SJSA1 (cell line): ENCODE measurements at regions not wholly inside any gene's neighbourhood (a gene's known extent, or its start where the extent isn't known, plus 50 kb on each side); places are given as distances from the start of the nearest gene placed in this dataset.
A peak's percentile ranks its signal among the peaks of the same experiment; 100 is the strongest.
"Not testable (repeated sequence)": the region's sequence is repeated elsewhere in the genome, so short reads cannot be mapped to it uniquely, and the experiment has no call there.

Source experiments
- DNase-seq, 2 experiments: peaks; one replicate each; pipeline ENCODE4 v3.0.0-alpha.2; 2015 to 2020; ENCODE audit warnings: low spot score in 2 of 2, low read depth in 1 of 2
- H3K27ac ChIP-seq: fragments of 250-450 bp; sonication (Bioruptor Pico); 2 replicates; pipeline ENCODE4 v1.5.1; 2020; ENCODE audit warnings: mild to moderate bottlenecking, moderate library complexity
- H3K27me3 ChIP-seq: fragments of 250-450 bp; sonication (Bioruptor Pico); replicated peaks from 2 replicates; pipeline ENCODE4 v1.5.1; 2020; ENCODE audit warnings: mild to moderate bottlenecking, moderate library complexity
- H3K36me3 ChIP-seq: fragments of 250-450 bp; sonication (Bioruptor Pico); 2 replicates; pipeline ENCODE4 v1.5.1; 2020; ENCODE audit warnings: mild to moderate bottlenecking
- H3K4me1 ChIP-seq: fragments of 250-450 bp; sonication (Bioruptor Pico); replicated peaks from 2 replicates; pipeline ENCODE4 v1.6.1; 2021; ENCODE audit warnings: mild to moderate bottlenecking
- H3K4me3 ChIP-seq: fragments of 250-450 bp; sonication (Bioruptor Pico); 2 replicates; pipeline ENCODE4 v1.5.1; 2020; ENCODE audit warnings: mild to moderate bottlenecking
- H3K9me3 ChIP-seq: fragments of 250-450 bp; sonication (Bioruptor Pico); replicated peaks from 2 replicates; pipeline ENCODE4 v1.5.1; 2020; ENCODE audit warnings: mild to moderate bottlenecking

- H3K36me3 ChIP-seq, result no peaks in the 10 kb centered on the region
- no peak overlapping the region for H3K4me3 ChIP-seq
- H3K9me3 ChIP-seq, result no peaks in the 10 kb centered on the region
- no peaks in the 10 kb centered on the region for H3K4me1 ChIP-seq
- no peak for DNase-seq
- peaks cover 2% of the 10 kb centered on the region; the same call in 1 of the 2 replicates for H3K27me3 ChIP-seq
- H3K27ac ChIP-seq, result no peak overlapping the region
Observed at GRCh38 chr10:127610816-127611215, 61.7 kb downstream of the NPS start.

- H3K4me3 ChIP-seq, result no peak overlapping the region
- H3K36me3 ChIP-seq, result no peaks in the 10 kb centered on the region
- no peak overlapping the region for H3K27ac ChIP-seq
- H3K9me3 ChIP-seq, result no peaks in the 10 kb centered on the region
- H3K27me3 ChIP-seq, result peaks cover 3% of the 10 kb centered on the region; the same call in 1 of the 2 replicates
- DNase-seq, result no peak
- no peaks in the 10 kb centered on the region for H3K4me1 ChIP-seq
Observed at GRCh38 chr10:127614484-127615017, 65.4 kb downstream of the NPS start.

GRCh38 chr10:127618797-127619196 is 69.7 kb downstream of the NPS start:
- Histone ChIP-seq H3K27me3 (peaks cover 3% of the 10 kb centered on the region; the same call in 1 of the 2 replicates), H3K9me3 (no peaks in the 10 kb centered on the region), H3K4me1 (no peaks in the 10 kb centered on the region), H3K27ac (no peak overlapping the region), H3K36me3 (no peaks in the 10 kb centered on the region), H3K4me3 (no peak overlapping the region)
- no peak for DNase-seq

- Histone ChIP-seq H3K27ac (no peak overlapping the region), H3K36me3 (no peaks in the 10 kb centered on the region), H3K27me3 (peaks cover 3% of the 10 kb centered on the region; the same call in 1 of the 2 replicates), H3K4me1 (no peaks in the 10 kb centered on the region), H3K4me3 (no peak overlapping the region), H3K9me3 (no peaks in the 10 kb centered on the region)
- DNase-seq, result no peak
Observed at GRCh38 chr10:127619546-127620325, 70.6 kb downstream of the NPS start.

- Histone ChIP-seq H3K27ac (no peak overlapping the region), H3K4me1 (no peaks in the 10 kb centered on the region), H3K27me3 (no peaks in the 10 kb centered on the region), H3K4me3 (no peak overlapping the region), H3K36me3 (no peaks in the 10 kb centered on the region), H3K9me3 (peaks cover 3% of the 10 kb centered on the region; the same call in 1 of the 2 replicates)
- no peak for DNase-seq
Observed at GRCh38 chr10:127635882-127636281, 86.8 kb downstream of the NPS start.

GRCh38 chr10:127648885-127649284 is 88.1 kb upstream of the FOXI2 start:
- Histone ChIP-seq H3K9me3 (no peaks in the 10 kb centered on the region), H3K4me3 (no peak overlapping the region), H3K36me3 (no peaks in the 10 kb centered on the region), H3K4me1 (no peaks in the 10 kb centered on the region), H3K27ac (no peak overlapping the region), H3K27me3 (no peaks in the 10 kb centered on the region)
- no peak for DNase-seq

- H3K36me3 ChIP-seq, result no peaks in the 10 kb centered on the region
Observed at GRCh38 chr10:127649642-127650041, 87.3 kb upstream of the FOXI2 start.

GRCh38 chr10:127657056-127657455 is 79.9 kb upstream of the FOXI2 start:
- no peak for DNase-seq
- Histone ChIP-seq H3K9me3 (no peaks in the 10 kb centered on the region), H3K4me3 (no peak overlapping the region), H3K36me3 (no peaks in the 10 kb centered on the region), H3K27me3 (no peaks in the 10 kb centered on the region), H3K27ac (no peak overlapping the region), H3K4me1 (no peaks in the 10 kb centered on the region)

More at GRCh38 chr10:127649642-127650041, 87.3 kb upstream of the FOXI2 start:
- Histone ChIP-seq H3K27ac (no peak overlapping the region), H3K4me1 (no peaks in the 10 kb centered on the region), H3K27me3 (no peaks in the 10 kb centered on the region), H3K4me3 (no peak overlapping the region), H3K9me3 (no peaks in the 10 kb centered on the region)
- peak in 1 of 2 experiments; percentile 3 for DNase-seq

GRCh38 chr10:127676430-127676829 is 60.6 kb upstream of the FOXI2 start:
- H3K36me3 ChIP-seq, H3K4me3 ChIP-seq, DNase-seq: not testable (repeated sequence)

GRCh38 chr10:127678091-127678490 is 58.9 kb upstream of the FOXI2 start:
- 0 out of 2 replicates have a peak, but pooled peaks cover 4% of the 10 kb centered on the region for H3K27me3 ChIP-seq
- H3K4me3 ChIP-seq, result no peak overlapping the region
- no peaks in the 10 kb centered on the region for H3K4me1 ChIP-seq
- no peaks in the 10 kb centered on the region for H3K36me3 ChIP-seq
- H3K27ac ChIP-seq, result no peak overlapping the region
- no peak for DNase-seq
- no peaks in the 10 kb centered on the region for H3K9me3 ChIP-seq

More at GRCh38 chr10:127676430-127676829, 60.6 kb upstream of the FOXI2 start:
- not testable (repeated sequence) for H3K9me3 ChIP-seq, H3K4me1 ChIP-seq, H3K27me3 ChIP-seq, H3K27ac ChIP-seq

GRCh38 chr10:127679642-127680255 is 57.2 kb upstream of the FOXI2 start:
- no peak overlapping the region for H3K4me3 ChIP-seq
- DNase-seq, result no peak
- H3K27ac ChIP-seq, result no peak overlapping the region
- no peaks in the 10 kb centered on the region for H3K4me1 ChIP-seq
- no peaks in the 10 kb centered on the region for H3K36me3 ChIP-seq
- no peaks in the 10 kb centered on the region for H3K9me3 ChIP-seq
- H3K27me3 ChIP-seq, result 0 out of 2 replicates have a peak, but pooled peaks cover 4% of the 10 kb centered on the region
